ENCODE measurements at regions not wholly inside any gene's neighbourhood (a gene's known extent, or its start where the extent isn't known, plus 50 kb on each side); places are given as distances from the start of the nearest gene placed in this dataset.
"Not testable (repeated sequence)": the region's sequence is repeated elsewhere in the genome, so short reads cannot be mapped to it uniquely, and the experiment has no call there.

- H3K27me3 ChIP-seq, result no peaks in the 10 kb centered on the region
- TF ChIP-seq, protein P1, sequence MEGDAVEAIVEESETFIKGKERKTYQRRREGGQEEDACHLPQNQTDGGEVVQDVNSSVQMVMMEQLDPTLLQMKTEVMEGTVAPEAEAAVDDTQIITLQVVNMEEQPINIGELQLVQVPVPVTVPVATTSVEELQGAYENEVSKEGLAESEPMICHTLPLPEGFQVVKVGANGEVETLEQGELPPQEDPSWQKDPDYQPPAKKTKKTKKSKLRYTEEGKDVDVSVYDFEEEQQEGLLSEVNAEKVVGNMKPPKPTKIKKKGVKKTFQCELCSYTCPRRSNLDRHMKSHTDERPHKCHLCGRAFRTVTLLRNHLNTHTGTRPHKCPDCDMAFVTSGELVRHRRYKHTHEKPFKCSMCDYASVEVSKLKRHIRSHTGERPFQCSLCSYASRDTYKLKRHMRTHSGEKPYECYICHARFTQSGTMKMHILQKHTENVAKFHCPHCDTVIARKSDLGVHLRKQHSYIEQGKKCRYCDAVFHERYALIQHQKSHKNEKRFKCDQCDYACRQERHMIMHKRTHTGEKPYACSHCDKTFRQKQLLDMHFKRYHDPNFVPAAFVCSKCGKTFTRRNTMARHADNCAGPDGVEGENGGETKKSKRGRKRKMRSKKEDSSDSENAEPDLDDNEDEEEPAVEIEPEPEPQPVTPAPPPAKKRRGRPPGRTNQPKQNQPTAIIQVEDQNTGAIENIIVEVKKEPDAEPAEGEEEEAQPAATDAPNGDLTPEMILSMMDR (IDR thresholded peaks at IDR 0.05), result no peak
- H3K27ac ChIP-seq, result no peak overlapping the region
- no peaks in the 10 kb centered on the region for H3K36me3 ChIP-seq
- no peak for DNase-seq
- H3K4me3 ChIP-seq, result no peak overlapping the region
- intact Hi-C loops (cut with DNase I), result no loop called here
- no peaks in the 10 kb centered on the region for H3K9me3 ChIP-seq
- H3K4me1 ChIP-seq, result no peaks in the 10 kb centered on the region
- no peak for ATAC-seq
These were observed 421.8 kb downstream of the ARL4A start for GRCh38 chr7:13109201-13109600.

DNA sequence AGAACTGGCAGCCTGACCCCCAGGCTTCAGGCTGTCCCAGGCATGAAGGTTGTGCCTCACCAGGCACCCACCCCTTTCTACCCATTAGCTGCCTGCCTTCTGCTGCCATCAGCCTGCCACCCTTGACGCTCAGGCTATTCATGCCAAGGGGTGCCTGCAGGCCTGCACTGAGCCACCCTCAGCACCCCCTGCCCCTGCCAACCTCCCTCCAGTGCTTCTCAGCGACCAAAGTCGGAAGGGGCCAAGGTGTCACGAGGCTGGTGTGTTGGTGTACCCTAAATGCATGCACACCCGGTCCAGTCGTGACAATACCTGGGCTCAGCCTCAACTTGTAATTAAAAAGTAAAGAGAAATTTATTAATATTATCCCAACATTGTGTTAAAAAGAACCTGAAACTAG lies 422.7 kb downstream of the ARL4A start:
- TF ChIP-seq, protein P1 (IDR thresholded peaks at IDR 0.05), result no peak
- Histone ChIP-seq H3K4me3 (no peak overlapping the region), H3K4me1 (no peaks in the 10 kb centered on the region), H3K36me3 (no peaks in the 10 kb centered on the region), H3K9me3 (no peaks in the 10 kb centered on the region), H3K27ac (no peak overlapping the region), H3K27me3 (no peaks in the 10 kb centered on the region)
- intact Hi-C loops (cut with DNase I), result no loop called here
- no peak for ATAC-seq
- DNase-seq, result no peak

DNA sequence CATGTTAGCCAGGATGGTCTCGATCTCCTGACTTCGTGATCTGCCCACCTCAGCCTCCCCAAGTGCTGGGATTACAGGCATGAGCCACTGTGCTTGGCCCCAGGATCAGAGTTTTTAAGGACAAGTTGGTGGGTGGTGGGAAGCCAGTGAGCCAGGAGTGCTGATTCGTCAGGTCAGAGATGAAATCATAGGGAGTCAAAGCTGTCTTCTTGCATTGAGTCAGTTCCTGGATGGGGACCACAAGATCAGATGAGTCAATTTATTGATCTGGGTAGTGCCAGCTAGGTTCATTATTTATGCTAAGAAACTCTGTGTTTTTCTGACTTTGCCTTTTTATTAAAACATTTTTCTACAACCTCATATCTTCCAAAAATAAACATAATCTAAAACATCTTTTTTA lies 423.8 kb downstream of the ARL4A start:
- H3K4me1 ChIP-seq, result no peaks in the 10 kb centered on the region
- intact Hi-C loops (cut with DNase I), result no loop called here
- TF ChIP-seq, protein P1 (IDR thresholded peaks at IDR 0.05), result no peak

GRCh38 chr7:13114240-13114639 lies 426.8 kb downstream of the ARL4A start:
- H3K36me3 ChIP-seq; ATAC-seq; H3K4me1 ChIP-seq; intact Hi-C loops (cut with DNase I); H3K9me3 ChIP-seq; H3K27ac ChIP-seq; H3K4me3 ChIP-seq; H3K27me3 ChIP-seq; DNase-seq: not testable (repeated sequence)

More for the DNA sequence above, 423.8 kb downstream of the ARL4A start:
- Histone ChIP-seq H3K4me3 (no peak overlapping the region), H3K36me3 (no peaks in the 10 kb centered on the region), H3K9me3 (no peaks in the 10 kb centered on the region), H3K27me3 (no peaks in the 10 kb centered on the region), H3K27ac (no peak overlapping the region)
- DNase-seq (no peak), ATAC-seq (no peak)

DNA sequence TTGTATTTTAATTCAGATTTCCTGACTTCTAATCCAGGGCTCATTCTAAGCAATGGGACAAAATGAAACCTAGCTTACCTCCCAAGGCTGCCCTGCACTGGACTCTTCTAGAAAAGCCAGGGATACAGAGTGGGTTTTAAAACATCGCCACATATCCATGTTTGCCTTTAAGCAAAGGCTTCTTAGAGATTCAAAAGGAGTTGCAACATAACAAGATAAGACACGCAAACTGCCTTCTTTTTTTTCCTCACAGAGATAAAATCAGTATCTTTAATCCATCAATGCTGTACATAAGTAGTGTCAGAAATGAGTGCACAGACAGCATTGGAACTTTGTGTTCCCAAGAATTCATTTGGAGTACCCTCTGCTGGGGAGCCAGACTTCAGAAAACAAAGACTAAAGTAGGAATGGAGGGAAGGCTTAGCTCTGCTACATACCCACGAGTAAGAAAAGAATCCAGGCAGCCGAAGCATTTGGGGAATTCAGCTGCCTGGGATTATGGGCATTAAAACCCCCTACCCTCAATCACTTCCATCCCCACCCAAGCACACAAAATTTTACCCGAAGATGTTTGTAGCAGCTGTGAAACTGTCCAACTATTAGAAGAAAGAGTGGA lies 427.8 kb downstream of the ARL4A start:
- ATAC-seq (no peak), DNase-seq (no peak)
- H3K36me3 ChIP-seq, result no peaks in the 10 kb centered on the region
- TF ChIP-seq, protein P1 (IDR thresholded peaks at IDR 0.05), result no peak
- no peaks in the 10 kb centered on the region for H3K27me3 ChIP-seq
- no peak overlapping the region for H3K27ac ChIP-seq
- H3K4me3 ChIP-seq, result no peak overlapping the region
- H3K4me1 ChIP-seq, result no peaks in the 10 kb centered on the region
- intact Hi-C loops (cut with DNase I), result no loop called here
- H3K9me3 ChIP-seq, result no peaks in the 10 kb centered on the region

DNA sequence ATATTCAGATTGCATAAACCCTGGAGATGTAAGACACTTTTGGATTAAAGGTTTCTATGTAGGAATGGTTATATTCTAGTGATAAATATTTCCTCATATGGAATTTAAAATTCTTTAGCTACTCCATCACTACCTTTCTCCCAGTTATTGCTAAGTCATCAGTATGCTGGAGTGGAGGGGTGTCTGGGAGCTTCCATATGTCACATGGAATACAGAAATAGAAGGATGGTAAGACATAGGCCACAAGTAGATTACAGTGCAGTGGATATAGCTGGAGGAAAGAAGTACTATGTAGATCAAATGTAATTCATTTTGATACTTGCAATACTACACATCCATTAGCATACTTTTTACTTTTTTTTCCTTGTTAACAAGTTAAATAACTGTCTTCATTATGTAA lies 428.4 kb downstream of the ARL4A start:
- TF ChIP-seq, protein P1 (IDR thresholded peaks at IDR 0.05), result no peak
- no peaks in the 10 kb centered on the region for H3K27me3 ChIP-seq
- intact Hi-C loops (cut with DNase I), result no loop called here
- DNase-seq, result no peak
- ATAC-seq, result no peak
- H3K4me1 ChIP-seq, result no peaks in the 10 kb centered on the region
- no peaks in the 10 kb centered on the region for H3K9me3 ChIP-seq
- no peak overlapping the region for H3K4me3 ChIP-seq
- no peak overlapping the region for H3K27ac ChIP-seq
- H3K36me3 ChIP-seq, result no peaks in the 10 kb centered on the region

Measured in upper lobe of right lung (tissue), 1 donor.